Skeletal muscle cell (primary cell): ENCODE measurements at regions not wholly inside any gene's neighbourhood (a gene's known extent, or its start where the extent isn't known, plus 50 kb on each side); places are given as distances from the start of the nearest gene placed in this dataset.

ENCODE experiments used
- DNase-seq: peaks from one replicate; pipeline ENCODE4 v3.0.0-alpha.2; 2010; ENCODE audit warnings: low read depth
- H3K4me3 ChIP-seq: 2 replicates; pipeline ENCODE4 v1.5.1; 2011; ENCODE audit warnings: low read depth, mild to moderate bottlenecking, control low read depth, low read length, moderate library complexity

DNA sequence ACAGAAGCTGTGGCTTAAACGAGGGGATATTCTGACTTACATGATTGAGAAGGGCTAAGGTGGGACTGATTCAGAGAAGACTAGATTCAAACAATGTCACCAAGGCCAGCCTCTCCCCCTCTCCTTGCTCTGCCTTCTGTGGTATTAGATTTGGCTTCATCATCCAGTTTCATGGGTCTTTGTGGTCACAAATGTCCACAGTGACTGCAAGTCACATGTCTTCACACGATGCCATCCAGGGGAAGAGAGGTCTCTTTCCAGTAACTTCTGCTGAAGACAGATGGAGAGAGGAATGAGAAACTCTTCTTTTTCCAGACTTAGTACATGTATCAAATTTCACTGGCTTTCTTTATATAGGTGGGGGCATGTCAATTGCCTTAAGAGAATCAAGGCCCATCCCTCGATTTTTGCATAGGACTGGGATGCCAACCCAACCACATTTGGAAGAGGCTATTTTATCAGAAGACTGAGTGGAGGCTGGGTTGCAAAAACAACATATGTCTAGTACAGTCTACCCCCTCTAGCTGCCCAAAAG, 57.3 kb upstream of the HNF1B start:
- H3K4me3 ChIP-seq: no peak overlapping the region
- no peak for DNase-seq

DNA sequence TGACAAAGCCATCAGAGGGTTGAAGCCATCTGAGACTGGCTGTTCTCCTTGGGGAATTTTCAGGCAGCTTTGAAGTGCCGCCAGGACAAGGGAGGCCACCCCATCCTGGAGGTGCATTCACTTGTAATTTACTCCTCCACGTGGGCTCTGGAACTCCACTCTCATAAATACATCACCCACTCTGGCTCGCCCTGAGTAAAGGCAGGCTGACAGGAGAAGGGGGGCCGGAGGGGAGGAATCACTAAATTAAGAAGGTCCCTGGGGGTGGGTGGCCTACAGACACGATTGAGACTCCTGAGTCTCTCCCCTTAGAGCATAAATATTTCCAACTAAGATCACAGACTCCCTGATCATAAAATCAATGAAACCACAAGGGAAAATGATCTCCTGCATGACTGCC, 56.3 kb upstream of the HNF1B start:
- DNase-seq: no peak
- H3K4me3 ChIP-seq: no peak overlapping the region

DNA sequence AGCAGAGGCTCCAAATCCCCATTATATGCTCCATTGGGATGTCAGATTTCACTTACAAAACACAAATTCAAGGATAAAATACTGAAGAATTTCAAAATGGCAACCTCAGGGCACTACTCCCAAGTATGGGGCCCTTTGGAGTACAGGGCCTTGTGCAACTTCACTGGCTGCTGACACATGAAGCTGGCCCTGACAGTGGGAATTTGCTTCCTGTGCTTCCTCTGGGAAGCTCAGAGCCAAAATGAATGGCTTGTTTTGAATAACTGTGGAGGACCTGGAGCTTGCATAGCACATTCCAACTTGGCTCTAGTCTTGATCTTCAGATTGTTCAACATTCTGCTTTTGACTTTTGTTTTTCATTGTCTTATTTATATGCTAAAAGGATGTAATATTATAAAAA, 52.3 kb upstream of the HNF1B start:
- DNase-seq: no peak
- no peak overlapping the region for H3K4me3 ChIP-seq

DNA sequence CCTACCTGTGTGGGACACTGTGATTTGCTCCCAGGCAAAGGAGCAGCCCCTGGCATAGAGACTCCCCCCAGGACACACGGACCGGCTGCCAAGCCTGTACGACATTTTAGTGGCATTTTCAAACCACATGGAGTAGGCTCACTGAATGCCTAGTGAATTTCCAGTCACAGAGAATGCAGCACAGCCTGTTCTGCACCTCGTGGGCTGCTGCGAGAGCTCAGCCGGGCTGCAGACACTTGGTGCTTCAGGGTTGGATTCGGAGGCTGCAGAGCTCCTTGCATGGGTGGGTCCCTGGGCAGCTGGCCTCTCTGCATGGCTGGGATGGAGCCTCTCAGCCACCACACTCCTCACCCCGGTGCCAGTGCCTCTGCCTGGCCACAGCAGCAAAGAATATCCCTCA, 51.2 kb upstream of the HNF1B start:
- DNase-seq: no peak
- H3K4me3 ChIP-seq: no peak overlapping the region
